A673 (cell line): ENCODE measurements at regions not wholly inside any gene's neighbourhood (a gene's known extent, or its start where the extent isn't known, plus 50 kb on each side); places are given as distances from the start of the nearest gene placed in this dataset.
"Not testable (repeated sequence)": the region's sequence is repeated elsewhere in the genome, so short reads cannot be mapped to it uniquely, and the experiment has no call there.

Experiments
- BruUV-seq: library from RNA; stranded (reverse); fragments of 400-500 nt; replicated peaks from 2 replicates; lab custom pipeline; 2021; lab: Mats Ljungman, UMichigan
- CTCF ChIA-PET: fragments of 300-600 bp; sonication (Branson Sonifier 250); formaldehyde crosslinking; loops from one replicate; lab custom pipeline; 2022; ENCODE audit warnings: antibody characterized with exemption; lab: Charles Lee
- POLR2A ChIA-PET: fragments of 300-600 bp; sonication (Branson Sonifier 250); formaldehyde crosslinking; loops from one replicate; lab custom pipeline; 2022; ENCODE audit warnings: antibody characterized with exemption; ENCODE audit not compliant: low non-redundant PET; lab: Charles Lee
- DNase-seq: peaks from one replicate; pipeline ENCODE4 v3.0.0-alpha.2; 2015; ENCODE audit warnings: low spot score
- H3K27ac ChIP-seq: fragments of 200-600 bp; sonication (generic); 2 replicates; pipeline ENCODE4 v1.5.1; 2016; ENCODE audit warnings: mixed run types, low read depth, mild to moderate bottlenecking, mixed read lengths, antibody characterized with exemption, low read length; ENCODE audit not compliant: poor library complexity, severe bottlenecking
- H3K27me3 ChIP-seq: fragments of 200-600 bp; sonication (generic); replicated peaks from 2 replicates; pipeline ENCODE4 v1.6.1; 2017; ENCODE audit warnings: mixed run types, low read depth, mild to moderate bottlenecking, mixed read lengths, antibody characterized with exemption, low read length; ENCODE audit not compliant: insufficient read depth, poor library complexity
- H3K36me3 ChIP-seq: fragments of 200-600 bp; sonication (generic); 2 replicates; pipeline ENCODE4 v1.6.1; 2016; ENCODE audit warnings: mixed run types, mild to moderate bottlenecking, mixed read lengths, antibody characterized with exemption, low read length; ENCODE audit not compliant: insufficient read depth, poor library complexity, severe bottlenecking
- H3K4me1 ChIP-seq: fragments of 200-600 bp; sonication (generic); 2 replicates; pipeline ENCODE4 v1.6.1; 2017; ENCODE audit warnings: mixed run types, mild to moderate bottlenecking, mixed read lengths, antibody characterized with exemption, low read length; ENCODE audit not compliant: insufficient read depth, poor library complexity, severe bottlenecking
- H3K4me3 ChIP-seq: fragments of 200-600 bp; sonication (generic); 2 replicates; pipeline ENCODE4 v1.5.1; 2016; ENCODE audit warnings: low read depth, mixed run types, mild to moderate bottlenecking, mixed read lengths, low read length; ENCODE audit not compliant: poor library complexity, severe bottlenecking
- H3K9me3 ChIP-seq: fragments of 200-600 bp; sonication (generic); 2 replicates; pipeline ENCODE4 v1.6.1; 2016; ENCODE audit warnings: mixed run types, low read depth, mild to moderate bottlenecking, mixed read lengths, antibody characterized with exemption, low read length; ENCODE audit not compliant: poor library complexity, severe bottlenecking
- CTCF ChIP-seq: fragments of 300-800, 200-600 bp; sonication (generic); conservative IDR thresholded peaks from 2 replicates; pipeline ENCODE4 v1.5.1; 2017; ENCODE audit warnings: low read depth, mild to moderate bottlenecking, antibody characterized with exemption, low read length, moderate library complexity, mixed read lengths
- EZH2 ChIP-seq: fragments of 200-600 bp; sonication (generic); IDR thresholded peaks from 2 replicates; pipeline ENCODE4 v1.6.1; 2017; ENCODE audit warnings: borderline replicate concordance, low read depth, mild to moderate bottlenecking, mixed read lengths, antibody characterized with exemption, low read length; ENCODE audit not compliant: poor library complexity, severe bottlenecking
- intact Hi-C: fragments of 100-400 bp; cut with micrococcal nuclease; formaldehyde crosslinking; loops from one replicate; pipeline ENCODE4 v1.10.0; 2022; ENCODE audit not compliant: unreplicated experiment

- ChIA-PET CTCF (no interaction called here), POLR2A (no interaction called here)
- no peaks in the 10 kb centered on the region for H3K4me1 ChIP-seq
- H3K27ac ChIP-seq = no peak overlapping the region
- H3K27me3 ChIP-seq = no peaks in the 10 kb centered on the region
- DNase-seq = no peak
- BruUV-seq = no TSS peak
- no peak for TF ChIP-seq EZH2
- TF ChIP-seq CTCF = no peak
- no peak overlapping the region for H3K4me3 ChIP-seq
- intact Hi-C loops = no loop called here
- no peaks in the 10 kb centered on the region for H3K9me3 ChIP-seq
- H3K36me3 ChIP-seq = no peaks in the 10 kb centered on the region
Observed at GRCh38 chr13:64591971-64592370, 2638.2 kb downstream of the PCDH9 start.

GRCh38 chr13:64579331-64579730 lies 2650.8 kb downstream of the PCDH9 start:
- H3K4me3 ChIP-seq = no peak overlapping the region
- no peaks in the 10 kb centered on the region for H3K27me3 ChIP-seq
- no peaks in the 10 kb centered on the region for H3K36me3 ChIP-seq
- TF ChIP-seq CTCF (no peak), EZH2 (no peak)
- DNase-seq = no peak
- no peaks in the 10 kb centered on the region for H3K9me3 ChIP-seq
- ChIA-PET POLR2A (no interaction called here), CTCF (no interaction called here)
- no peaks in the 10 kb centered on the region for H3K4me1 ChIP-seq
- H3K27ac ChIP-seq = no peak overlapping the region
- intact Hi-C loops = no loop called here
- no TSS peak for BruUV-seq

- no peaks in the 10 kb centered on the region for H3K4me1 ChIP-seq
- H3K27me3 ChIP-seq = no peaks in the 10 kb centered on the region
- no peaks in the 10 kb centered on the region for H3K36me3 ChIP-seq
- H3K4me3 ChIP-seq = no peak overlapping the region
- H3K27ac ChIP-seq = no peak overlapping the region
- intact Hi-C loops = no loop called here
- ChIA-PET POLR2A (no interaction called here), CTCF (no interaction called here)
- no peak for TF ChIP-seq EZH2
- no peak for TF ChIP-seq CTCF
- DNase-seq = no peak
- BruUV-seq = no TSS peak
- no peaks in the 10 kb centered on the region for H3K9me3 ChIP-seq
Observed at GRCh38 chr13:64568748-64569147, 2661.4 kb downstream of the PCDH9 start.

- H3K4me1 ChIP-seq, CTCF ChIA-PET, POLR2A ChIA-PET, H3K27ac ChIP-seq, BruUV-seq, H3K4me3 ChIP-seq, H3K9me3 ChIP-seq, H3K36me3 ChIP-seq, DNase-seq, H3K27me3 ChIP-seq: not testable (repeated sequence)
- intact Hi-C loops = loop anchor here (10.0 kb wide), 1 partner anchor 403 kb away; no protein-coding TSS in a partner anchor
Observed at GRCh38 chr13:64558031-64558430, 2672.1 kb downstream of the PCDH9 start.
